Mesothelial cell of epicardium (in vitro differentiated cells): ENCODE measurements at regions not wholly inside any gene's neighbourhood (a gene's known extent, or its start where the extent isn't known, plus 50 kb on each side); places are given as distances from the start of the nearest gene placed in this dataset.

Source experiments
- DNase-seq, 2 experiments: peaks; one replicate each; pipeline ENCODE4 v3.0.0; 2021; ENCODE audit warnings: low spot score in 2 of 2; ENCODE audit not compliant: unreplicated experiment in 2 of 2
- H3K27ac Mint-ChIP-seq: 2 replicates; pipeline ENCODE4 v1.8.0; 2021; ENCODE audit warnings: mixed read lengths
- H3K27me3 Mint-ChIP-seq: 2 replicates; pipeline ENCODE4 v1.8.0; 2021; ENCODE audit warnings: low read depth, mixed read lengths
- H3K36me3 Mint-ChIP-seq: 2 replicates; pipeline ENCODE4 v1.8.0; 2021; ENCODE audit warnings: mixed read lengths
- H3K4me1 Mint-ChIP-seq: 2 replicates; pipeline ENCODE4 v1.8.0; 2021; ENCODE audit warnings: mixed read lengths
- H3K4me3 Mint-ChIP-seq: 2 replicates; pipeline ENCODE4 v1.8.0; 2021; ENCODE audit warnings: mild to moderate bottlenecking, moderate library complexity, mixed read lengths
- H3K9me3 Mint-ChIP-seq: 2 replicates; pipeline ENCODE4 v1.8.0; 2021; ENCODE audit warnings: mixed read lengths
- CTCF ChIP-seq: fragments of 200-600 bp; sonication (generic); IDR thresholded peaks from one replicate; pipeline ENCODE4 v1.5.0; 2021; ENCODE audit warnings: antibody characterized with exemption; ENCODE audit not compliant: unreplicated experiment

GRCh38 chr5:146948666-146949065, 70.1 kb upstream of the PPP2R2B start:
- Mint-ChIP-seq H3K36me3 (no peaks in the 10 kb centered on the region), H3K9me3 (no peaks in the 10 kb centered on the region), H3K27me3 (no peaks in the 10 kb centered on the region), H3K4me3 (no peak overlapping the region), H3K27ac (no peak overlapping the region), H3K4me1 (peaks cover 14% of the 10 kb centered on the region)
- no peak for DNase-seq
- TF ChIP-seq CTCF = no peak

- no peak for DNase-seq
- no peak overlapping the region for H3K4me3 Mint-ChIP-seq
Observed at GRCh38 chr5:146952168-146952567, 73.6 kb upstream of the PPP2R2B start.

GRCh38 chr5:146956217-146956616, 77.7 kb upstream of the PPP2R2B start:
- peaks cover 6% of the 10 kb centered on the region for H3K4me1 Mint-ChIP-seq
- H3K9me3 Mint-ChIP-seq = no peaks in the 10 kb centered on the region
- H3K27me3 Mint-ChIP-seq = no peaks in the 10 kb centered on the region
- no peaks in the 10 kb centered on the region for H3K36me3 Mint-ChIP-seq
- no peak overlapping the region for H3K4me3 Mint-ChIP-seq
- peak overlapping the region; percentile 36 for H3K27ac Mint-ChIP-seq
- TF ChIP-seq CTCF = no peak
- no peak for DNase-seq

More at GRCh38 chr5:146952168-146952567, 73.6 kb upstream of the PPP2R2B start:
- Mint-ChIP-seq H3K27me3 (no peaks in the 10 kb centered on the region), H3K27ac (no peak overlapping the region), H3K4me1 (peaks cover 7% of the 10 kb centered on the region), H3K36me3 (no peaks in the 10 kb centered on the region), H3K9me3 (no peaks in the 10 kb centered on the region)
- TF ChIP-seq CTCF = no peak

GRCh38 chr5:146959360-146959759, 80.8 kb upstream of the PPP2R2B start:
- TF ChIP-seq CTCF = no peak

GRCh38 chr5:146962801-146963355, 84.3 kb upstream of the PPP2R2B start:
- H3K27ac Mint-ChIP-seq = no peak overlapping the region
- no peaks in the 10 kb centered on the region for H3K27me3 Mint-ChIP-seq
- no peaks in the 10 kb centered on the region for H3K36me3 Mint-ChIP-seq
- H3K4me1 Mint-ChIP-seq = peaks cover 3% of the 10 kb centered on the region
- DNase-seq = no peak
- no peaks in the 10 kb centered on the region for H3K9me3 Mint-ChIP-seq
- TF ChIP-seq CTCF = no peak
- H3K4me3 Mint-ChIP-seq = no peak overlapping the region

More at GRCh38 chr5:146959360-146959759, 80.8 kb upstream of the PPP2R2B start:
- peaks cover 6% of the 10 kb centered on the region for H3K4me1 Mint-ChIP-seq
- DNase-seq = no peak
- H3K4me3 Mint-ChIP-seq = no peak overlapping the region
- H3K27ac Mint-ChIP-seq = no peak overlapping the region
- H3K27me3 Mint-ChIP-seq = no peaks in the 10 kb centered on the region
- H3K9me3 Mint-ChIP-seq = no peaks in the 10 kb centered on the region
- no peaks in the 10 kb centered on the region for H3K36me3 Mint-ChIP-seq
